Prostate gland (tissue), 2 donors: ENCODE measurements at regions not wholly inside any gene's neighbourhood (a gene's known extent, or its start where the extent isn't known, plus 50 kb on each side); places are given as distances from the start of the nearest gene placed in this dataset.

Source experiments
- DNase-seq: peaks from one replicate; pipeline ENCODE4 v3.0.0-alpha.2; 2019; ENCODE audit warnings: low spot score
- H3K27ac ChIP-seq, 2 donors: fragments of 200-600 bp; sonication (generic); 2 replicates each; pipeline ENCODE4 v1.5.1; 2017 to 2019
- H3K27me3 ChIP-seq: fragments of 200-600 bp; sonication (generic); replicated peaks from 2 replicates; pipeline ENCODE4 v1.5.1; 2019; ENCODE audit not compliant: insufficient read depth
- H3K36me3 ChIP-seq, 2 donors: fragments of 200-600 bp; sonication (generic); 1 replicate in 1 of 2; 2 replicates in 1 of 2; pipeline versions ENCODE4 v1.5.1 to v1.8.1; 2017 to 2019
- H3K4me1 ChIP-seq: fragments of 200-600 bp; sonication (generic); replicated peaks from 2 replicates; pipeline ENCODE4 v1.5.1; 2019
- H3K4me3 ChIP-seq, 2 donors: fragments of 200-600 bp; sonication (generic); 2 replicates each; pipeline ENCODE4 v1.5.1; 2017 to 2019
- H3K9me3 ChIP-seq: fragments of 200-600 bp; sonication (generic); 2 replicates; pipeline ENCODE4 v1.5.1; 2017
- CTCF ChIP-seq, 4 experiments: fragments of 200-600 bp in 2 of 4; fragments of 450-650 bp in 2 of 4; sonication (generic) in 2 of 4; IDR thresholded peaks; 1 replicate in 3 of 4; 2 replicates in 1 of 4; pipeline ENCODE4 v1.5.1; 2016 to 2019; ENCODE audit warnings: antibody characterized with exemption in 4 of 4, mild to moderate bottlenecking in 2 of 4, moderate library complexity in 2 of 4
- POLR2A ChIP-seq: fragments of 450-650 bp; IDR thresholded peaks from one replicate; pipeline ENCODE4 v1.6.1; 2016; ENCODE audit warnings: antibody characterized with exemption, mild to moderate bottlenecking
- POLR2AphosphoS5 ChIP-seq: sonication (generic); formaldehyde crosslinking; IDR thresholded peaks from one replicate; pipeline ENCODE4 v1.6.1; 2017; ENCODE audit warnings: antibody characterized with exemption
- WGBS: methylation state at CpG from one replicate; pipeline ENCODE4 v1.1.5; 2018; 5-methylcytosine and 5-hydroxymethylcytosine counted together
- intact Hi-C: fragments of 100-400 bp; cut with DNase I; formaldehyde crosslinking; loops from one replicate; pipeline ENCODE4 v1.14.2; 2022

GRCh38 chr2:46850742-46851141, 64.9 kb downstream of the MCFD2 start:
- Histone ChIP-seq H3K27ac (peak overlapping the region; percentile 66 to 72), H3K4me1 (peaks cover 5% of the 10 kb centered on the region), H3K4me3 (no peak overlapping the region), H3K36me3 (no peaks in the 10 kb centered on the region), H3K27me3 (no peaks in the 10 kb centered on the region), H3K9me3 (no peaks in the 10 kb centered on the region)
- peak; percentile 35 for DNase-seq
- 51% methylated on average over 3 of the region's 3 CpGs for WGBS
- TF ChIP-seq CTCF (IDR thresholded peaks at IDR 0.05) (no peak), POLR2AphosphoS5 (peak; percentile 41), POLR2A (no peak)
- intact Hi-C loops: no loop called here

GRCh38 chr2:46849721-46850556, 65.7 kb downstream of the MCFD2 start:
- 18% methylated on average over 13 of the region's 13 CpGs for WGBS
- no peak for TF ChIP-seq CTCF (IDR thresholded peaks at IDR 0.05)
- TF ChIP-seq POLR2AphosphoS5: peak; percentile 26
- DNase-seq: peak; percentile 26
- H3K9me3 ChIP-seq: no peaks in the 10 kb centered on the region
- H3K27ac ChIP-seq: peak overlapping the region; percentile 66 to 72
- H3K27me3 ChIP-seq: no peaks in the 10 kb centered on the region
- H3K4me1 ChIP-seq: peaks cover 10% of the 10 kb centered on the region
- H3K4me3 ChIP-seq: no peak overlapping the region
- intact Hi-C loops: loop anchor here (2.0 kb wide), 1 partner anchor 37 kb away; no protein-coding TSS in a partner anchor
- H3K36me3 ChIP-seq: no peaks in the 10 kb centered on the region

DNA sequence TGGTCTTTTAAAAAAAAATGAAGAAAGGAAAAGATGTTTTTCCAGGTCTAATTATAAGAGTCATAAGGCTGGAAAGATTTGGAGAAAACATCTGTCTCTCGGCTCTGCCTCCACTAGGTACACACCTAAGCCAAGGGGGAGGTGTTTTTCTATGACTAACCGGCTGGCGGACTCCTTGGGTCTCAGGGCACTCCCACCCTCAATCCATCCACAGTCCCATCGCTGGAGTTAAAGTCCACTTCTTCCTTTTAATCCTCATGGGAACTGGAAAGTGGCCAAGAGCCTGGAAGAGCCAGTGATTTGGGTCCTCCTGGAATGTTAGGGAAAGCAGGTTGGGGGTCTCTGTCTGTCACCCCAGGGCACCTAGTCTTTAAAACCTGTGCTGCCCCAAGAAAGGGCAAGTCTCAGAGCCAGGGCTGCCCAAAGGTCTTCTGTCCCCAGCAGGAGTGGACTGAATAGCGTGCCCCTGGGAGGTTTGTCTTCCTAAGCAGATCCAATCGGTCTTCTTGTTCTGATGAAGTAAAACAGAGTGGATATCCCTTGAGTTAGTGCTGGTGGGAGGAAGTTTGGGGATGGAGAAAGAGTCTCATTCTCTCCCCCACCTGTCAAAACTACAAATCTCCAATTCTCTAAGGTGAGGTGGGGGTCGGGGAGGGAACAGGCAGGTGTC, 66.4 kb downstream of the MCFD2 start:
- DNase-seq: no peak
- TF ChIP-seq CTCF (IDR thresholded peaks at IDR 0.05): no peak
- TF ChIP-seq POLR2AphosphoS5: no peak
- TF ChIP-seq POLR2A: no peak
- 62% methylated on average over 7 of the region's 7 CpGs for WGBS
- Histone ChIP-seq H3K36me3 (no peaks in the 10 kb centered on the region), H3K4me1 (peaks cover 10% of the 10 kb centered on the region), H3K27ac (peak overlapping the region; percentile 66 to 72), H3K9me3 (no peaks in the 10 kb centered on the region), H3K4me3 (no peak overlapping the region), H3K27me3 (no peaks in the 10 kb centered on the region)
- intact Hi-C loops: loop anchor here (2.0 kb wide), 1 partner anchor 36 kb away; no protein-coding TSS in a partner anchor

DNA sequence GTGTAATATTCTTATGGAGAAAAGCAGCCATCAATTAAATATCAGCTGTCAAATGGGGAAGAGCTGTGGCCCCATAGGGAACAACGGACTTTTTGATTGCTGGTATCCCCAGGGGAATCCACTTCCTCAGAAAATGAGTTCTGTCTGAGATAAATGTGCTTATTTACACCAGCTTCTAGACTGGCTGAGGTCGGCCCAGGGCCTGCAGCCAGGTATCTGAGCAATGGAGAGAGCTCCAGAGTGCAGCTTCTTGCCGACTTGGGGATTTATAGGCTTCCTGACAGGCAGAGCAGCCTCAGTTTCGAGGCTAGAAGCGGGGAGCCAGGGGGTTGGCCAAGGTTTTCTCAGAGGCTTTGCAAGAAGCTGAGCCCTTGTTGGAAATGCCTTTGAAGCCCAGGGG, 67.2 kb downstream of the MCFD2 start:
- no peak for DNase-seq
- peaks cover 10% of the 10 kb centered on the region for H3K4me1 ChIP-seq
- TF ChIP-seq POLR2A (no peak), POLR2AphosphoS5 (no peak), CTCF (IDR thresholded peaks at IDR 0.05) (no peak)
- 10% methylated on average over 5 of the region's 5 CpGs for WGBS
- H3K4me3 ChIP-seq: no peak overlapping the region
- intact Hi-C loops: loop anchor here (2.0 kb wide), 1 partner anchor 36 kb away; no protein-coding TSS in a partner anchor
- H3K27ac ChIP-seq: peak overlapping the region; percentile 66 to 72
- H3K27me3 ChIP-seq: no peaks in the 10 kb centered on the region
- no peaks in the 10 kb centered on the region for H3K9me3 ChIP-seq
- no peaks in the 10 kb centered on the region for H3K36me3 ChIP-seq
